ENCODE measurements at regions not wholly inside any gene's neighbourhood (a gene's known extent, or its start where the extent isn't known, plus 50 kb on each side); places are given as distances from the start of the nearest gene placed in this dataset.

DNA sequence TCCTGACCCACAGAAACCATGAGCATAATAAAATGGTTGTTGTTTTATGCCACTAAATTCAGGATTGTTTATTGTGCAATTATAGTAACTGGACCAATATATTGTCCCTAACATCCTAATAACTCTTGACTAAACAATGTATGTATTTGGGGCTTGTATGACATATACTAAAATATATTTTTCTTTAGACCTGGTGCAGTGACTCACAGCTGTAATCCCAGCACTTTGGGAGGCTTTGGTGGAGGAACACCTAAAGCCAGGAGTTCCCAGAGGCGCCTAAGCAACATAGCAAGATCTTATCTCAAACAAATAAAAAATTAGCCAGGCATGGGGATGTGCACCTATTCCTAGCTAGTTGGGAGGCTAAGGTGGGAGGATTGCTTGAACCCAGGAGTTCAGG, 180.4 kb downstream of the SUCNR1 start:
- TF ChIP-seq, protein P1, sequence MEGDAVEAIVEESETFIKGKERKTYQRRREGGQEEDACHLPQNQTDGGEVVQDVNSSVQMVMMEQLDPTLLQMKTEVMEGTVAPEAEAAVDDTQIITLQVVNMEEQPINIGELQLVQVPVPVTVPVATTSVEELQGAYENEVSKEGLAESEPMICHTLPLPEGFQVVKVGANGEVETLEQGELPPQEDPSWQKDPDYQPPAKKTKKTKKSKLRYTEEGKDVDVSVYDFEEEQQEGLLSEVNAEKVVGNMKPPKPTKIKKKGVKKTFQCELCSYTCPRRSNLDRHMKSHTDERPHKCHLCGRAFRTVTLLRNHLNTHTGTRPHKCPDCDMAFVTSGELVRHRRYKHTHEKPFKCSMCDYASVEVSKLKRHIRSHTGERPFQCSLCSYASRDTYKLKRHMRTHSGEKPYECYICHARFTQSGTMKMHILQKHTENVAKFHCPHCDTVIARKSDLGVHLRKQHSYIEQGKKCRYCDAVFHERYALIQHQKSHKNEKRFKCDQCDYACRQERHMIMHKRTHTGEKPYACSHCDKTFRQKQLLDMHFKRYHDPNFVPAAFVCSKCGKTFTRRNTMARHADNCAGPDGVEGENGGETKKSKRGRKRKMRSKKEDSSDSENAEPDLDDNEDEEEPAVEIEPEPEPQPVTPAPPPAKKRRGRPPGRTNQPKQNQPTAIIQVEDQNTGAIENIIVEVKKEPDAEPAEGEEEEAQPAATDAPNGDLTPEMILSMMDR (conservative IDR thresholded peaks at IDR 0.05; ENCODE audit: low read length) = no peak
- no peak for TF ChIP-seq EZH2phosphoT487 (IDR thresholded peaks at IDR 0.05; ENCODE audit: borderline replicate concordance)

All from Loucy (cell line).